ENCODE measurements at regions not wholly inside any gene's neighbourhood (a gene's known extent, or its start where the extent isn't known, plus 50 kb on each side); places are given as distances from the start of the nearest gene placed in this dataset.
"Not testable (repeated sequence)": the region's sequence is repeated elsewhere in the genome, so short reads cannot be mapped to it uniquely, and the experiment has no call there.

- TF ChIP-seq CTCF (IDR thresholded peaks at IDR 0.05; ENCODE audit: insufficient read depth, low read depth, low read length); EZH2 (IDR thresholded peaks at IDR 0.05; ENCODE audit: insufficient read depth, low read length): not testable (repeated sequence)
These were observed 163.0 kb downstream of the THBS2 start for GRCh38 chr6:169090514-169091127.
